ENCODE measurements at regions not wholly inside any gene's neighbourhood (a gene's known extent, or its start where the extent isn't known, plus 50 kb on each side); places are given as distances from the start of the nearest gene placed in this dataset.

DNA sequence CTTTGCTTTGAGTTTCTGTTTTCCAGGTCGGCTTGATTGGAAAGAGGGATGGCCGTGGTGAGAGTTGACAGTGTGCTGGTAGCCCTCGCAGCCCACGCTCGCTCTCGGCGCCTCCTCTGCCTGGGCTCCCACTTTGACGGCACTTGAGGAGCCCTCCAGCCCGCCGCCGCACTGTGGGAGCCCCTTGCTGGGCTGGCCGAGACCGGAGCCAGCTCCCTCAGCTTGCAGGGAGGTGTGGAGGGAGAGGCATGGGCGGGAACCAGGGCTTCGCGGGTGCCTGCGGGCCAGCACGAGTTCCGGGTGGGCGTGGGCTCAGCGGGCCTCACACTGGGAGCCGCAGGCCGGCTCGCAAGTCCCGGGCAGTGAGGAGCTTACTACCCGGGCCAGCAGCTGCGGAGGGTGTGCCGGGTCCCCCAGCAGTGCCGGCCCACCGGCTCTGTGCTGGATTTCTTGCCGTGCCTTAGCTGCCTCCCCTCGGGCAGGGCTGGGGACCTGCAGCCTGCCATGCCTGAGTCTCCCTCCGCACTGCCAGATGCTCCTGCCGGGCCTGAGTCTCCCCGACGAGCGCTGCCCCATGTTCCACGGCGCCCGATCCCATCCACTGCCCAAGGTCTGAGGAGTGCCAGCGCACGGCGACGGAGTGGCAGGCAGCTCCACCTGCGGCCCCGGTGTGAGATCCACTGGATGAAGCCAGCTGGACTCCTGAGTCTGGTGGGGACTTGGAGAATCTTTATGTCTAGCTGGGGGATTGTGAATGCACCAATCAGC is 166.4 kb upstream of the FAT1 start:
- DNase-seq: no peak

DNA sequence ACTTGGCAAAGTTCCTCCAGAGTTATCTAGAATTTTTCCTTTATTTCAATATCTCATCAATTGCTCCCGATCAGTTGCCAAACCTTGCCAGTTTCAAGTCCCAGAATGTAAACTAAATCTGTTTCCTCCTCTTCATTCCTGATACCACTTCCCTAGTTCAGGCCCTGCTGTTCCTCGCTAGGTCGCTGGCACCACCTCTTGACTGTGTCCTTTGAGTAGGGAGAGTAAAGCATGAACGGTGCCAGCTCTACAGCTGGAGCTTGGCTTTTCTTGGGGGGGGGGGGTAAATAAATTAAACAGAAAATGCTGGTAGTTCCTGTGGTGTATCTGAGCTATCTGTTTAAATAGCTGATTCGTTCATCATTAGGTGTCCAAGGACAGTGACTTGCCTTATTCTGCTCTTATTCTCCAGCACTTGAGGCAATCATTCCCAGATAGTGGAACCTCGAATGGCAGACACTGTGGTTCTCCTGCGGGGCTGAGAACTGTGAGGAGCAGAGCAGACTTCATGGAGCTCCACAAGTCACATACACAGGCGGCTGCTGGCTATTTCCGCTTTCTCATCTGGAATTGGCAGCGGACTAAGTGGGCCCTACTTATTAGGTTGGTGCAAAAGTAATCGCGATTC is 168.3 kb upstream of the FAT1 start:
- DNase-seq: no peak

DNA sequence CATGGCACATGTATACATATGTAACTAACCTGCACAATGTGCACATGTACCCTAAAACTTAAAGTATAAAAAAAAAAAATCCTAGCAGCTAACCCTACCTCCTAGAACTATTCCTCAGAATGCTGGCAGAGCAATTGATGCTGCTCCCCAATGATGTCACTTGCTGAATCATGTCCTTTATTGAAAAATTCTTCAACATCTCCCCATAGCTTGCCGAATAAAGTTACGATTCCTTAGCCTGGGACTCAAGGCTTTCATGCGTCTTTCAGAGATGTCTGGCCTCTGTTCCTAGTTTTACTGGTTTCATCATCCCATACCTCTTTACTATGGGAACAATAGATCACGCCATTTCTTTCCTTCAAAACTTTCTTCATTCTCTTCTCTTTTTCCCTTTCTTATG is 174.7 kb upstream of the FAT1 start:
- no peak for DNase-seq

DNA sequence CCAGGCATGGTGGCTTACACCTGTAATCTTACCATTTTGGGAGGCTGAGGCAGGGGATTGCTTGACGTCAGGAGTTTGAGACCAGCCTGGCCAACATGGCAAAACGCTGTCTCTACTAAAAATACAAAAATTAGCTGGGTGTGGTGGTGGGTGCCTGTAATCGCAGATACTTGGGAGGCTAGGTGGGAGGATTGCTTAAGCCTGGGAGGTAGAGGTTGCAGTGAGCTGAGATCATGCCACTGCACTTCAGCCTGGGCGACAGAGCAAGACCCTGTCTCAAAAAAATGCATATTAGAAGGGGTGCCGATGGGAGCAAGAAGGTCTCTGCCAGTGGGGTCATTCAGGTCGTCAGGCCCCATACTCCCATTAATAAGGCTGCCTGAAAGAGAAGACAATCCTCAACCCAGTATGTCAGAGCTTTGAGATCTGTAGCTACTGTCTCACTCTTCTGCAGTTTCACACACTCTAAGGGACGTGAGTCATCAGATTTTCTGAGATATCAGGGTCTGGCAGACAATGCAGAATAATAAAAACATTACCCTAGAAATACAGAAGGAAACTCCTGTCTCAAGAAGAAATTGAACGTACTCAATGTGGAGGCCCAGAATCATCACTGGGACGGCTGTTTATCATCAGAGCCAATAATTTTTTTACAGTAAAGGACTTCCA is 176.7 kb upstream of the FAT1 start:
- no peak for DNase-seq

DNA sequence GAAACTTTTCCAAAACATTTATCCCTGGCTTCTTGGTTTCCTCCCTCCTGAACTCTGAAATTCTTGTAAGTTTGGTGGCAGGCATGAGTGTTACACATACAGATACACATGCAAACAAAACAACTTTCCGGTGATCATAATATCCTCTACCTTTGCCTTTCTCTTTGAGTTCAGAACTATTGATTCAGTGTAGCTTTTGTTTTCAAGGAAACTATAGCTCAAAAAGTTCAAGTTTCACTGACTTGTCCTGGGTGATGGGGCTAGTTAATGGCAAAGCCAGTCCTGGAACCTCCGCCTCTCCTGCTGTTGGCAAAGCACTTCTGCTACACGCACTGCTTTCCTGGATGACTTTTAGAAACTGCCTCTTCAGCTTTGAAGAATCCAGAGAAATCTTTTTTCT is 177.3 kb upstream of the FAT1 start:
- no peak for DNase-seq

DNA sequence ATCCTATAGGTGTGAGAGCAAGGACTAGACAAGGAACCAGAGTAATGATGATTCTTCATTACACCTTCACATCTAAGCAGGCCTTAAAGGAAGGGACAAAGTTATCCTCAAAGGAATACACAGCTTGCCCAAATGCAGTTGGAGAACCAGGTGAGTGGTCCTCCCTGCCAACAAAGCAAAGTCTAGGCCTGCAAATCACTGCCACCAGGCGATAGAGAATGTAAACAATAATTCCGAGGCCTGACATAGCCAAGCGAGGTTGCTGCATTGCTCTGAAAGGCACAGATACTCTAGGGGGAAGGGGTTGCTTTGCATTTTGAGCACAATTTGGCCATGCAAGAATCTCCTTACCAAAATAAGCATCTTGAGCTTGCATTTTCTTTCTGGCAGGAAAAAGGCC is 178.2 kb upstream of the FAT1 start:
- DNase-seq: no peak

DNA sequence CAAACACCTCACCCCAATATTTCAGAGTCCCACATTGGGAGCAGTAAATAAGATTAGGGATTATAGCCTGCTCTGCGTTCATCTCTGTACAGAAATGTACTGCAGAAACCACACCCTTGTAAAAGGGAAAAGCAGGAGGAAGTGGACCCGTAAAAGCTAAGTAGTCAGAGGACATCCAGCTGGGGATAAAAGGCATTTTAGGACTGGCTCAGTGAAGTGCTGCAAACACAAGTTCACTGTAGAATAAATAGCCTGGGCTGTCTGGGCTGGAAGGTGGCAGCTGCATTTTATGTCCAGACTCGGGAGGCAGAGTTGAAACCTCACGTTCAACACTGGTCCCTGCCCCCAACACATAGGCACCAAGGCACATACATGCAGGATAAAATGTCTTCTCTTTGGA is 178.7 kb upstream of the FAT1 start:
- no peak for DNase-seq

DNA sequence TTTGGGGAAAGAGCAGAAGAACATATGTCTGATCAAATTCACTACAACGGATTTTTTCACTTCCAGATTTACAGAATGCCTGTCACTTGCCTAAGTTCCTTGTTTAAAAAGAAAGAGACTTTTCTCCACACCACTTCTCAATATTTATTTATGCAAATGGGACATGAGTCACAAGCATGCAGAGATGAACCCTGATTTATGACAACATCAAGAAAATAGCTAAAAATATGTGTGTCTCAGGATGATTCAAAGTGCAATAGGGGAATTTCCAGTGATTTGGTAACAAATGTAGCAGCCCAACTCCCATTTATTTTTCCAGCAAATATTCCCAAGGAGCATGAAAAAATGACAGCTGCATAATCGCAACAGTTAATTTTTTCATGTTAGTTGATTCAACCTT is 180.4 kb upstream of the FAT1 start:
- DNase-seq: no peak

DNA sequence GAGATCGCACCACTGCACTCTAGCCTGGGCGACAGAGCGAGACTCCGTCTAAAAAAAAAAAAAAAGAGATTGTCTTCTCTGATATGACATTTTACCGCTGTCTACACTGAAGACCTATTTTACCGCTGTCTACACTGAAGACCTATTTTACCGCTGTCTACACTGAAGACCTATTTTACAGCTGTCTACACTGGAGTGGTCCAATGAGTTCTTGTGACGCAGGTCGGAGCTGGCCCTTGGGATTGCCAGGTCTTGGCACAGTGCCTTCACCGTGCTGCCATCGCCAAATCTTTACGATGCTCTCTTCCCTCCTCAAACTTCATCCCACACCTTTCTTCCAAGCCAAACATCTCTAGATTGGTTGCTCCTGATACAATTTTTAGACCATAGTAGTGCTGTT is 183.1 kb upstream of the FAT1 start:
- no peak for DNase-seq

DNA sequence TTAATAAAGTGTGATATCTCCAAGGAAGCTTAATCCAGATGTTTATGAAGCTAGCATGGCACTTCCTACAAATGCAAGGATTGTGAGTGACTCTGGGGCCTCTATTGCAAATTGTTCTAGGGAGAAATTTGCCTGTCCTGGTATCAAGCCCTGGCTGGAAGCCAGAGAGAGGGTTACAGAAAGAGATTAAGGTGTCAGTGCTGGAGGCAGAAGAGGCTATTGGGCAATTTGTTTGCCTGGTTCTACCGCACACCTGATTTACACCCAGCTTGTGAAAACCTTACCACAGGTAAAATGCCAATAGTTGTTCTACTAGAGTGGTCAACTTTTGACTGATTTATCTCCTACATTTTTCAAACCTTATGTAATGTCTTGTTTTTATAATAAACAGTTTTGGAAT is 186.7 kb upstream of the FAT1 start:
- DNase-seq: no peak

DNA sequence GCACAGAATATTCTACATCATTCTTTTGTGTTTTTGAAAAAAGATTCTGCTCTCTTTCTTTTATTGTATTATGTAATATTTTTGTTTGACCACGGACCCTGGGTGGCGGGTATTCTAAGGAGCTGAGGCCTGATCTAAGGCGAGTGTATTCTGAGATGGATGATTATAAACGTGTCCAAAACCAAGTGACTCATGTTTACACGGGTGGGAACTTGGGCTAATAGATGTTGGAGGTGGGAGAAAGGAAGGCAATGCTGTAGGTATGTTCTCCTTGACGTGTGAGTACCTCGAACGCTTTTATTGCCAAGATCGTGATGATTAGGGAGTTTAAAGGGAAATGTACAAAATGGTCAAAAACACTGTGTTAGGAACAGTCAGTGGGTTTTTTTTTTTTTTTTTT is 188.9 kb upstream of the FAT1 start:
- no peak for DNase-seq

DNA sequence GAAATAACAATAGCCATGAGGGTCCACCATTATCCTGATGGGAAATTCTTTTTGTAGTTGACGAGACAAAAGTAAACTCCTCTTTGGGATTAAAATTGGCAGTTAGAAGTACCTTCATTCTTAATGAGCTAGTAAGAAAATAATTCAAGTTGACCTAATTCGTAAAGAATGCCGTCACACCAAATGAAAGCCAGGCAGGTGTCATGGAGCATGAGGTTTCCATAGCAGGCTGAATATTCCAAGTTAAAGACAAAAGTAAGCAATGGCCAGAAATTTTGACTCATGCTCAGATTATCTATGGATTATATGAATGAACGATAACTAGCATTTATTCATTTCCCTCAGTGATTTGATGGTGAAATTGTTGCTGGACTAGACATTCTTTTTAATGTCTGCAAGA is 192.2 kb upstream of the FAT1 start:
- DNase-seq: no peak

DNA sequence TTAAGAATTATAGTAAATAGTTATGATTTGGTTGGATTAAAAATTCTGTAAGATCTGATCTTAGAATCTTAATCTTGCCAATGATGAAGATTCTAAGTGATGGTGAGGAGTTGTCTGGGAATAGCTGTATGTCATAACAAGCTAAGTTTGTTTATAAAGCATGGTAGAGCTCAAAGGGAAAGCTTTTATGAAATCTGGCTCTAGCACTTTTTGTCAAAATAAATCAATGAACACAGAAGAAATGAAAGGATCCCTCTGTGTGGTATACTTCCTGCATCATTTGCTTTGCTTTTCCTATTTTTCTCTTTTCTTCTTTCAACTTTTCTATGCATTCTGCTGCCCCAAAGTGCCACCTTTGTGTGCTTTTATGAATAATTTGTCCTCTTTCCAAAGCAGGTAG is 193.5 kb upstream of the FAT1 start:
- DNase-seq: no peak

DNA sequence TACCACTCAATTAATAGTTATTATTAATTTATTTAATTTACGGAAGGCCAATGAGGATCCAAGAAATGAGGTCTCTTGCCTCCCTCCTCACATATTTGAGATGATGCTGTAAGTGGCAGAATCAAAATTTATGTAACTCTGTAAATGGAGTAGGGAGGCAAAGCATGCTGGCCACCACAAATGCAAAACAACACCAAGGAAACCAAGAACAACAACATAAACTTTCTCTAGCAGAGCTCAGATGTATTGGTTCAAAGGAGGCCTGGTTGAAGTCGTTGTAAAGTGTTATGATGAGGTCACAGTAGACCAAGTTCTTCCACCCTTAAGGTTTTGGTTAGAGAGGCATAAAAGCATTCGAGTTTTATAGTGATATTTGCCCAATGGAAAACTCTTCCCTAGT is 194.8 kb upstream of the FAT1 start:
- DNase-seq: no peak

DNA sequence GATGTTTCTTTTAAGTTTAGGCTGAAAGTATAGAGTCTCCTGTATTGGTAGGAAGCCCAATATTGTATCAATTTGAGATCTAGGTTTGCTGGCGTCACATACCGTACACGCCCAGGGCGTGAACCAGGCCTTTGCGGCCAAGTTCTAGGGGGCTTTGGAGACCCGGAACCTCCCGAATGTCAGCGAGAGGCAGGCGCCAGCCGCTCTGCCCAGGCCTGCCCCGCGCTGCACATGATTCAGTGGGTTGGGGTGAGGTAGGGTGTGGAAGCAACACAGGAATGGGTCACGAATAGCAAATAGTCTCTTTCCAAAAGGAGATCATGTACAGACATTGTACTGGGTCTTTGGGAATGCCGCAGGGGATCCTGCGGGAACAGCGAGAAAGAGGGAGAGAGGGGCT is 195.7 kb upstream of the FAT1 start:
- DNase-seq: no peak

DNA sequence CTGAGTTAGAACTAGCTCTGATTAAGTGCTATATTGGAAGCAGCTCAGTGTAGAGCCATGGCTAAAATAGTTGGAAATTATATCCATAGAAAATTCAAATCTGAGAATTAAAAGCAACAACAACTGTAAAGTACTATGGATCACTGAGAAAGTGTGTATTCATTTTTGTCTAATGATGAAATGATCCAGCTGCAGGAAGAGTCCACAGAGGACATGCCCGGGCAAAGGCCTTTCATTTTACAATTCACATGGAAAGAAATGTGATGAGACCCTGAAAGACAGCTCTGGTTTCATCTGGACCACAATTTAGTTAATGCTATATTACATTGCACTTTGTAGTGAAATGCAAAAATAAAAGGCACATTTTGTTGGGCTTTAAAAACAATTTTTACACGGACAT is 196.8 kb upstream of the FAT1 start:
- no peak for DNase-seq

DNA sequence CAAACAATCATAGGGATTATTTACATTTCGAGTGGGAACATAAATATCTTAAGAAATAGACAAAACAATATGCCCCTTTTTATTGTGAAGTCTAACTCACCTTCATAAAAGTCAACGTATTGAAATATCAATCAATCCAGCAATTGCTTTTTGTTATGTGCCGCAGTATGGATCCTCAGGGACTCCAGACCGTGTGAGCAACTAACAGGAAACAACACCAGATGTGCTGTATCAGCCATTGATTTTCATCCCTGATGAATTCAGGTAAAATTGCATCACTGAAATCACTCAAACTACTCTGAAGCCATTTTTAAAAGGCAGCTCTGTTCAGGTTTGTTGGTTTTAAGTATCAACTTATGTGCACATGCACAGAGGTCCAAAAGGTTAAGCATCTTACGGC is 197.3 kb upstream of the FAT1 start:
- no peak for DNase-seq

DNA sequence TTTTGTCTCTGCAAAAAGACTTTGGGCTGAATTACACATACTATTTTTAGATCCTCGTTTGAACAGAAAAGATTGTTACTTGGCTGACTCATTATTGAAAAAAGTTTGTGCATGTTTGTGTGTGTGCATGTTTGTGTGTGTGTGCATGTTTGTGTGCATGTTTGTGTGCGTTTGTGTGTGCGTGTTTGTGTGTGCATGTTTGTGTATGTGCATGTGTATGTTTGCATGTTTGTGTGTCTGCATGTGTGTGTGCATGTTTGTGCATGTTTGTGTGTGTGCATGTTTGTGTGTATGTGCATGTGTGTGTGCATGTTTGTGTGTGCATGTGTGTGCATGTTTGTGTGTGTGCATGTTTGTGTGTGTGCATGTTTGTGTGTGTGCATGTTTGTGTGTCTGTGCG is 201.1 kb upstream of the FAT1 start:
- DNase-seq: no peak

DNA sequence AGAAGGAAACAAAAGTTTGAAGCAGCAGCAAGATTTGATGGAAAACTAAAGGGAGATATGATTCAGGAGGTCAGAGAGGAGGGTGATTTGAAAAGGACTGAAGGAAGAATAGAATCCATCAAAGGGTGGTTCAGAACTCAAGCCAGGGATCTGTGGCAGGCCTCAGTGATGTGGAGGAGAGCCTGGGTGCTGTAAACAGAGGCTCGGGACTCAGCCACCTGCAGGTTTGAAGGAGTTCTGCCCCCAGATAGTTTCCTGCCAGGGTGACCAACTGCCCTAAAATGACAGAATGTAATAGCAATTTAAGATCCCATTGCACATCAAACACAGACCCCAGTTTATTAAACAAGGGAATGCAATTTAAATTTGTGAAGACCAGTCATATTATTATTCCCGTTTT is 204.0 kb upstream of the FAT1 start:
- no peak for DNase-seq

DNA sequence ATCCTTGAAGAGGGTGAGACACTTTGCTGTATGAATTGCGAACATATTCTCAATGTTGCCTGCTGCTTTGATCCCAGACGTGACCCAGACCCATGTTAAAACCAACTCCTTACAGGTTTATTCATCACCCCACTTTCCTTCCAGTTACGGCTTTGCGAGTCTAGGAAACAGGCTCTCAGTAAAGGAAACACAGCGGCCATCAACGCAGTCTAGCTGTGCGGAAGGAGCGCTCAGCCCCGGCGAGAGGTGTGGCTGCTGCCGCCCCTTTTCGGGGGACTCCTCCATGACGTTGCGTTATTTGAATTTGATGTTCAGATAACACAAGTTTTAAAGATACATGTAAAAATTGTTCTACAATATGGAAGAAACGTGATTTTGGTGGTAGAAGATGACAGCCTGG is 206.4 kb upstream of the FAT1 start:
- no peak for DNase-seq

DNA sequence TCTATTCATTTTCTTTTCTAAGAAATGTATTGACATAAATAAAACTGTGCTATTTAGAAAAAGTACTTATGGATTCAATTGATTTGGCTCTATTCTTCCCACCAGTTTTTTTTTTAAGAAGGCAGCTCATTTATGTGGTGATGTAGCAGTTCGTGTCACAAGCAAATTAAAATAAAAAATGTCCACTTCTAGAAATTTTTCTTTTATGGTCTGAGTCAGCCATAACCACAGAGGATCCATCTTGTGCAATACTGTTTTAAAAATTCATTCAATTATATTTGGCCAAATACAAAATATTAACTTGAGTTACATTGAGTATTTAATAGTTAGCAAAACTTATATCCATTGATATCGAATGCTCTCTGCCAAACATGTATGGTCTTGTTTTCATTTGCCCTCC is 207.9 kb upstream of the FAT1 start:
- DNase-seq: no peak

DNA sequence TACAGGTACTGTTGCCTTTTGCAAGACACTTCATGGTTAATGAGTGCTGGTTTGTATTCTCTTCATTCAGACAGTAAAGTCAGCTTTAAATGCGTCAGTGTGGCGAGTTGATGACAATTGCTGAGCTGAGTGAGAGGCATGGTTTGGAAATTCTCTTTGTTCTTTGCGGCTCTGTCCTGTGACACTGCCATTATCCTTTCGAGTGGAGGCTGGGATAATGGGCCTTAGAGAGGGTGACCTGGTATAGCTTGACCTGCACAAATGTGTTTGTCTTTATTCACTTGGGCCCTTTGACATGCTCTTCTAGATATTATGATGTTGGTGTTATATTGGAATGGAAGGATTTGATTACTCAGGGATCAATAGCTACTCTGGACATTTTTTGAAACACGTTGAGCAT is 208.5 kb upstream of the FAT1 start:
- DNase-seq: no peak

DNA sequence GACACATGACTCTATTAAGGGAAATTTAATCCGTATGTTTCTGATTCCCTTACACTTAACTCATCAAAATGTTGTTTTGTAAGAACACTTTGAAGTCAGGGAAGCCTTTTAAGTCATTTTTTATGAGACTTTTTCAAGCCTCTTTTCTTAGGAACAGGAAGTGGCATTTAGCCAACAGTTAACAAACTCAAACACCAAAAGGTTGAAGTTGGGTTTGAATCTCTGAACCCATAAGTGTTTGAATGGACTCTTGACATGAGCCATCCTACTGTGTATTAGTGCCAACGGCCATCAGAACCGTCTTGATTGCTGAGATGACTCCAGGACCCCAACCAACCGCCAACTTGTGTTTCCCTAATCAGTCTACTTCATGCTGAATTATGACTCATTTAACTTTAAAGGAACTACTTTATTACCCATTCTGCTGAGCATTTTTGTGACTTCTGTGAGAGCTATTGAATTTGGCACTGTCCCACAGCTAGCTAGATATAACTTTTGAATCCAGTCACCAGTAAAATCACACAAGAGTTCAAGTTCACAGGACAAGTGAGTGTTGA is 209.1 kb upstream of the FAT1 start:
- DNase-seq: no peak

DNA sequence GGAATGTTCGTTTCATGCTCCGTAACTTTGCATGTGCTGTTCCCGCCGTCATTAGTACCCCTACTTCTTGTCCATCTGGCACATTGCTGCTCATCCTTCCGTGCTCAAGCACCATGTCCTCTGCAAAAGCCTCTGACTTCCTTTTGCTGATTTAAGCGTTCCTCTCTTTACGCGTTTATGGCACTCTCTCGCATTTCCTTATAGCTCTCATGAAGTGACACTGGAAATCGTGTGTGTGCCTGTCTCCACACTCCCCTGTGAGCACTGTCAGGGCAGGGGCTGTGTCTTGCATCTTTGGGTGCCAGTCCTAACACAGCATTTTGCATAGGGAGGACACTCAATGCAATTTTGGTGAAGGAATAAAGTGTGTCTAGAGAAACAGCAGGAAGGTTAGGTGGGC is 210.6 kb upstream of the FAT1 start:
- DNase-seq: no peak
